Colonic mucosa (tissue), 4 donors: ENCODE measurements at regions not wholly inside any gene's neighbourhood (a gene's known extent, or its start where the extent isn't known, plus 50 kb on each side); places are given as distances from the start of the nearest gene placed in this dataset.
"Not testable (repeated sequence)": the region's sequence is repeated elsewhere in the genome, so short reads cannot be mapped to it uniquely, and the experiment has no call there.

Source experiments
- DNase-seq: peaks from one replicate; pipeline ENCODE4 v3.0.0-alpha.2; 2020
- H3K27ac ChIP-seq: fragments of 200-600 bp; one replicate; pipeline ENCODE4 v1.8.0; 2021
- H3K27me3 ChIP-seq: fragments of 200-600 bp; one replicate; pipeline ENCODE4 v1.8.0; 2021
- H3K36me3 ChIP-seq: fragments of 200-600 bp; one replicate; pipeline ENCODE4 v1.8.0; 2021
- H3K4me1 ChIP-seq: fragments of 200-600 bp; one replicate; pipeline ENCODE4 v1.8.0; 2021; ENCODE audit warnings: mild to moderate bottlenecking
- H3K4me3 ChIP-seq: fragments of 200-600 bp; one replicate; pipeline ENCODE4 v1.8.0; 2021
- H3K9ac ChIP-seq, 2 donors: one replicate each; pipeline ENCODE4 v1.7.0; 2013; ENCODE audit warnings: control low read depth in 2 of 2, low read depth in 2 of 2, low read length in 2 of 2
- H3K9me3 ChIP-seq: fragments of 200-600 bp; one replicate; pipeline ENCODE4 v1.8.0; 2021
- intact Hi-C: fragments of 100-400 bp; cut with DNase I; formaldehyde crosslinking; loops from one replicate; pipeline ENCODE4 v1.14.1; 2022
- TF ChIP-seq, protein P1 (sequence below): fragments of 200-600 bp; IDR thresholded peaks from one replicate; pipeline ENCODE4 v1.8.0; 2022; ENCODE audit warnings: antibody characterized with exemption, mild to moderate bottlenecking
- donor health status: healthy.
- donor health status: DM: no; HTN: no; CAD: no.
- donor health status: DM: no; HTN: no; CAD: no.

DNA sequence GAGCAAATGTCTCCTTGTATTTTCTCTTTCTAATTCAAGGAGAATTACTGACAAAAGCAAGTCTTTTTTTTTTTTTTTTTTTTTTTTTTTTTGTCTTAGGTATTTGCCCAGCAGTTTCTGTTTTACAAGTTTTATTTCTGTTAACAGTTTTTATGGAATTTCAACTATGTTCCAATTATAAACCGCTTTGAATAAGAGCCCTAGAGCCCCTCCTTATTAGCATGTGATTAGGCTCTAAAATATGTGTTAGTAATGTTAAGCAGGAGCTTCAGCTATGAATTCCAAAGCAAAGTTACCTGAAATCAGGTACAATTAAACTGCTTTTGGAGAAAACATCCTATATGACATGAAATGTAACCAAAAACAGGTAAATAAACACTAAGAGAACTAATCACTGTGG, 997.0 kb upstream of the POT1 start:
- Histone ChIP-seq H3K4me1 (no peaks in the 10 kb centered on the region), H3K27ac (no peak overlapping the region), H3K9ac (no peak overlapping the region), H3K4me3 (no peak overlapping the region), H3K9me3 (no peaks in the 10 kb centered on the region), H3K27me3 (no peaks in the 10 kb centered on the region), H3K36me3 (no peaks in the 10 kb centered on the region)
- DNase-seq = no peak
- intact Hi-C loops = no loop called here
- TF ChIP-seq, protein P1, sequence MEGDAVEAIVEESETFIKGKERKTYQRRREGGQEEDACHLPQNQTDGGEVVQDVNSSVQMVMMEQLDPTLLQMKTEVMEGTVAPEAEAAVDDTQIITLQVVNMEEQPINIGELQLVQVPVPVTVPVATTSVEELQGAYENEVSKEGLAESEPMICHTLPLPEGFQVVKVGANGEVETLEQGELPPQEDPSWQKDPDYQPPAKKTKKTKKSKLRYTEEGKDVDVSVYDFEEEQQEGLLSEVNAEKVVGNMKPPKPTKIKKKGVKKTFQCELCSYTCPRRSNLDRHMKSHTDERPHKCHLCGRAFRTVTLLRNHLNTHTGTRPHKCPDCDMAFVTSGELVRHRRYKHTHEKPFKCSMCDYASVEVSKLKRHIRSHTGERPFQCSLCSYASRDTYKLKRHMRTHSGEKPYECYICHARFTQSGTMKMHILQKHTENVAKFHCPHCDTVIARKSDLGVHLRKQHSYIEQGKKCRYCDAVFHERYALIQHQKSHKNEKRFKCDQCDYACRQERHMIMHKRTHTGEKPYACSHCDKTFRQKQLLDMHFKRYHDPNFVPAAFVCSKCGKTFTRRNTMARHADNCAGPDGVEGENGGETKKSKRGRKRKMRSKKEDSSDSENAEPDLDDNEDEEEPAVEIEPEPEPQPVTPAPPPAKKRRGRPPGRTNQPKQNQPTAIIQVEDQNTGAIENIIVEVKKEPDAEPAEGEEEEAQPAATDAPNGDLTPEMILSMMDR = no peak

DNA sequence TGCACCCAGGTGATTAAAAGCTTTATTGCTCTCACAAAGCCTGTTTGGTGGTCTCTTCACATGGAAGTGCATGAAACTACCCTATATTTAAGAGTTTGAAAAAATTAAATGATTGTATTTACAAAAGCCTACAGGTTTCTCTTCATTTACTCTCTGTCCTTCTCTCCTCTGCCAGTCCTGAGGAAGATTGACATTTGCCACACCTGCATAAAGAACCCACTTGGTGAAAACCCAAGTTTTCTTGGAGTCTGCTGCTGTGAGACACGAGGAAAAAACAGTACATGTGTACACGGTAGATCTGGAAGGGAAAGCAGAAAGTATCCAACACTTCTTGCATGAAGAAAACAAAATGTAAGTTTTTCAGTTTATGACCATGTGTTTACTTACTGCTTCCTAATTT, 994.4 kb upstream of the POT1 start:
- intact Hi-C loops = no loop called here
- no peak for DNase-seq
- Histone ChIP-seq H3K27ac (no peak overlapping the region), H3K27me3 (no peaks in the 10 kb centered on the region), H3K36me3 (no peaks in the 10 kb centered on the region), H3K9ac (no peak overlapping the region), H3K4me3 (no peak overlapping the region), H3K4me1 (no peaks in the 10 kb centered on the region), H3K9me3 (no peaks in the 10 kb centered on the region)
- TF ChIP-seq, protein P1 = no peak

DNA sequence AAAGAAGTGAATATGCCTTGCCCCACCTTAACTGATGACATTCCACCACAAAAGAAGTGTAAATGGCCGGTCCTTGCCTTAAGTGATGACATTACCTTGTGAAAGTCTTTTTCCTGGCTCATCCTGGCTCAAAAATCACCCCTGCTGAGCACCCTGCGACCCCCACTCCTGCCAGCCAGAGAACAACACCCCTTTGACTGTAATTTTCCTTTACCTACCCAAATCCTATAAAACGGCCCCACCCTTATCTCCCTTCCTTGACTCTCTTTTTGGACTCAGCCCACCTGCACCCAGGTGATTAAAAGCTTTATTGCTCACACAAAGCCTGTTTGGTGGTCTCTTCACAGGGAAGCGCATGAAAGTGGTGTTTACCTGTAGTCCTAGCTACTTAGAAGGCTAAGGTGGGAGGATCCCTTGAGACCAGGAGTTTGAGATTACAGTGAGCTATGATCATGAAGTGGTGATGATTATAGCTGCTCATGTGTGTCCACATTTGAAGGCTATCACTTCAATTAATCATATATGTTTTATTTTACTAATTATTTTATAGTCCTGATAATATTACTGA, 985.8 kb upstream of the POT1 start:
- DNase-seq, H3K9me3 ChIP-seq, H3K4me3 ChIP-seq, H3K27me3 ChIP-seq, intact Hi-C loops, H3K27ac ChIP-seq, H3K9ac ChIP-seq, H3K4me1 ChIP-seq, H3K36me3 ChIP-seq: not testable (repeated sequence)

DNA sequence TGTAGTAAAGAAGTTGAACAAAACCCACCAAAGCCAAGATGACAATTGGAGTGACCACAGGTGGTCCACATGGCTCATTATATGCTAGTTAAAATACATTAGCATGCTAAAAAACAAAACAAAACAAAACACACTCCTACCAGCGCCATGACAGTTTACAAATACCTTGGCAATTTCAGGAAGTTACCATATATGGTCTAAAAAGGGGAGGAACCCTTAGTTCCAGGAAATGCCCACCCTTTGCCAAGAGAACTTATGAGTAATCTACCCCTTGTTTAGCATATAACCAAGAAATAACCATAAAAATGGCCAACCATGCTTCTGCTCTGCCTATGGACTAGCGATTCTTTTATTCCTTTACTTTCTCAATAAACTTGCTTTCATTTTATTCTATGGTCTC, 979.1 kb upstream of the POT1 start:
- TF ChIP-seq, protein P1 = no peak
- DNase-seq = no peak
- no peak overlapping the region for H3K9ac ChIP-seq
- H3K4me3 ChIP-seq = no peak overlapping the region
- no peak overlapping the region for H3K27ac ChIP-seq
- H3K4me1 ChIP-seq = no peaks in the 10 kb centered on the region
- no peaks in the 10 kb centered on the region for H3K27me3 ChIP-seq
- no peaks in the 10 kb centered on the region for H3K9me3 ChIP-seq
- H3K36me3 ChIP-seq = no peaks in the 10 kb centered on the region
- intact Hi-C loops = no loop called here

DNA sequence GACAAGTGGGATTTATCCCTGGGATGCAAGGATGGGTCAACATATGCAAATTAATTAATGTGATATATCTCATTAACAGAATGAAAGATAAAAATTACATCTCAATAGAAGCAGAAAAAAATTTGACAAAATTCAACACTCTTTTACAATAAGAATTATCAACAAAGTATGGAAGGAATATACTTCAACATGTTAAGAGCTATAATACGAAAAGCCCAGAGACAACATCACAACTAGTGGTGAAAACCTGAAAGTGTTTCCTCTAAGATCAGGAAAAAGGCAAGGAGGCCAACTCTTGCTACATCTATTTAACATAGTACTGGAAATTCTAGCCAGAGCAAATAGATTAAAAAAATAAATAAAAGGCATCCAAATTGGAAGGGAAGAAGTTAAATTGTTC, 970.0 kb upstream of the POT1 start:
- H3K4me1 ChIP-seq = no peaks in the 10 kb centered on the region
- H3K27ac ChIP-seq = no peak overlapping the region
- intact Hi-C loops = no loop called here
- no peak overlapping the region for H3K9ac ChIP-seq
- TF ChIP-seq, protein P1 = no peak
- no peaks in the 10 kb centered on the region for H3K36me3 ChIP-seq
- no peak overlapping the region for H3K4me3 ChIP-seq
- DNase-seq = no peak
- H3K27me3 ChIP-seq = no peaks in the 10 kb centered on the region
- no peaks in the 10 kb centered on the region for H3K9me3 ChIP-seq

DNA sequence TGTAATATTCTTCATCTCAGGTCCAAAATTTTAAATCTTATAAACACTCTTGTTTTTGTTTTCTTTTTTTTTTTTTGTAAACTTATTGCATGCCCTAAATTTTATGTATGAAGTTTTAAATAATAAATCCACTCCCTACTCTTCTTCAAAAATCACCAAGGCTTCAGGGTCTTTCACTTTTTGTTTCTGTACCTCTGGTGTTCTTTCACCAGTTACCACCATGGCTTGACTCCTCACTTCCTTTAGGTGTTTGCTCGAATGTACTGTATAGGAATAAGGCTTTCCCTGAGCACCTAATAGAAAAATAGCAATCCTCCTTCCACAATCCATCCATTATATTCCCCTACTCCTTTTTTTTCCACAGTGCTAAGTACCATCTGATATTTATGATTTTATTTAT, 962.8 kb upstream of the POT1 start:
- Histone ChIP-seq H3K36me3 (no peaks in the 10 kb centered on the region), H3K27me3 (no peaks in the 10 kb centered on the region), H3K9me3 (no peaks in the 10 kb centered on the region), H3K4me1 (no peaks in the 10 kb centered on the region), H3K4me3 (no peak overlapping the region), H3K9ac (no peak overlapping the region), H3K27ac (no peak overlapping the region)
- DNase-seq = no peak
- intact Hi-C loops = no loop called here
- TF ChIP-seq, protein P1 = no peak
